OCI-LY7 (cell line): ENCODE measurements at regions not wholly inside any gene's neighbourhood (a gene's known extent, or its start where the extent isn't known, plus 50 kb on each side); places are given as distances from the start of the nearest gene placed in this dataset.

Experiments used
- BruUV-seq: library from RNA; stranded (reverse); fragments of 400-500 nt; replicated peaks from 2 replicates; lab custom pipeline; 2021; lab: Mats Ljungman, UMichigan
- CTCF ChIA-PET: fragments of 300-600 bp; sonication (Branson Sonifier 250); formaldehyde crosslinking; loops from one replicate; lab custom pipeline; 2022; ENCODE audit warnings: antibody characterized with exemption; ENCODE audit not compliant: unreplicated experiment; lab: Charles Lee
- POLR2A ChIA-PET: fragments of 300-600 bp; sonication (Branson Sonifier 250); formaldehyde crosslinking; loops from one replicate; lab custom pipeline; 2022; ENCODE audit warnings: antibody characterized with exemption; lab: Charles Lee
- DNase-seq: peaks from one replicate; pipeline ENCODE4 v3.0.0-alpha.2; 2015; ENCODE audit warnings: low spot score
- H2AFZ ChIP-seq: fragments of 200-600 bp; sonication (generic), shearing (Covaris generic); 2 replicates; pipeline ENCODE4 v1.6.1; 2014; ENCODE audit warnings: mild to moderate bottlenecking, antibody characterized with exemption, low read length, moderate library complexity
- H3K27ac ChIP-seq: fragments of 200-600 bp; sonication (generic); 2 replicates; pipeline ENCODE4 v1.5.1; 2014; ENCODE audit warnings: mixed run types, low read depth, mild to moderate bottlenecking, moderate library complexity, low read length, inconsistent platforms; ENCODE audit not compliant: poor library complexity, severe bottlenecking
- H3K36me3 ChIP-seq: fragments of 200-600 bp; sonication (generic); 2 replicates; pipeline ENCODE4 v1.6.1; 2014; ENCODE audit warnings: mild to moderate bottlenecking, antibody characterized with exemption, low read length, moderate library complexity, mixed read lengths; ENCODE audit not compliant: insufficient read depth
- H3K4me1 ChIP-seq: fragments of 200-600 bp; sonication (generic); 2 replicates; pipeline ENCODE4 v1.5.1; 2014; ENCODE audit warnings: mild to moderate bottlenecking, low read length; ENCODE audit not compliant: insufficient read depth, poor library complexity, severe bottlenecking
- H3K4me2 ChIP-seq: fragments of 200-600 bp; sonication (generic); 2 replicates; pipeline ENCODE4 v1.6.1; 2014; ENCODE audit warnings: mild to moderate bottlenecking, low read length
- H3K4me3 ChIP-seq: fragments of 200-600 bp; sonication (generic); 2 replicates; pipeline ENCODE4 v1.5.1; 2014; ENCODE audit warnings: mild to moderate bottlenecking, low read depth, low read length; ENCODE audit not compliant: poor library complexity, severe bottlenecking
- H3K79me2 ChIP-seq: fragments of 200-600 bp; sonication (generic); 2 replicates; pipeline ENCODE4 v1.6.1; 2016; ENCODE audit warnings: low read depth, mild to moderate bottlenecking, low read length, moderate library complexity, mixed read lengths; ENCODE audit not compliant: insufficient read depth
- H3K9me2 ChIP-seq: fragments of 200-600 bp; sonication (generic); 2 replicates; pipeline ENCODE4 v1.6.1; 2016; ENCODE audit warnings: mild to moderate bottlenecking, low read length, mixed read lengths; ENCODE audit not compliant: insufficient read depth
- H3K9me3 ChIP-seq: fragments of 200-600 bp; sonication (generic); 2 replicates; pipeline ENCODE4 v1.6.1; 2014; ENCODE audit warnings: mild to moderate bottlenecking, mixed run types, low read length, mixed read lengths
- H4K20me1 ChIP-seq: fragments of 200-600 bp; sonication (generic); 2 replicates; pipeline ENCODE4 v1.6.1; 2014; ENCODE audit warnings: mild to moderate bottlenecking, antibody characterized with exemption, low read length, moderate library complexity, mixed read lengths; ENCODE audit not compliant: insufficient read depth
- CTCF ChIP-seq: fragments of 200-600 bp; sonication (generic); conservative IDR thresholded peaks from 2 replicates; pipeline ENCODE4 v1.5.1; 2014; ENCODE audit warnings: mild to moderate bottlenecking, antibody characterized with exemption, low read length, moderate library complexity, mixed read lengths
- EZH2phosphoT487 ChIP-seq: fragments of 200-600 bp; sonication (generic); IDR thresholded peaks from 2 replicates; pipeline ENCODE4 v1.6.1; 2018; ENCODE audit warnings: low read depth, borderline replicate concordance, mild to moderate bottlenecking, mixed run types, antibody characterized with exemption, low read length, moderate library complexity, mixed read lengths
- intact Hi-C: fragments of 100-400 bp; cut with micrococcal nuclease; formaldehyde crosslinking; loops from one replicate; pipeline ENCODE4 v1.10.0; 2022; ENCODE audit not compliant: unreplicated experiment

GRCh38 chr10:116792817-116793216 is 50.5 kb upstream of the HSPA12A start:
- CTCF ChIA-PET = no interaction called here
- no peaks in the 10 kb centered on the region for H3K9me3 ChIP-seq
- no peaks in the 10 kb centered on the region for H4K20me1 ChIP-seq
- intact Hi-C loops = no loop called here
- TF ChIP-seq EZH2phosphoT487 (no peak), CTCF (no peak)
- H3K79me2 ChIP-seq = no peaks in the 10 kb centered on the region
- BruUV-seq = no TSS peak
- POLR2A ChIA-PET = no interaction called here
- no peak overlapping the region for H2AFZ ChIP-seq
- H3K36me3 ChIP-seq = no peaks in the 10 kb centered on the region
- H3K4me3 ChIP-seq = no peak overlapping the region
- H3K9me2 ChIP-seq = no peaks in the 10 kb centered on the region
- no peak for DNase-seq
- no peak overlapping the region for H3K4me2 ChIP-seq
- H3K4me1 ChIP-seq = peaks cover 1% of the 10 kb centered on the region
- H3K27ac ChIP-seq = no peak overlapping the region

- Histone ChIP-seq H3K4me3 (no peak overlapping the region), H3K4me1 (no peaks in the 10 kb centered on the region), H2AFZ (no peak overlapping the region), H3K4me2 (no peak overlapping the region), H3K27ac (no peak overlapping the region), H3K9me2 (no peaks in the 10 kb centered on the region), H4K20me1 (no peaks in the 10 kb centered on the region), H3K9me3 (no peaks in the 10 kb centered on the region), H3K79me2 (no peaks in the 10 kb centered on the region), H3K36me3 (no peaks in the 10 kb centered on the region)
- CTCF ChIA-PET = interaction anchor here (0.8 kb wide), 1 partner anchor 373 kb away, joined by 3 read pairs; no protein-coding TSS in a partner anchor
- BruUV-seq = no TSS peak
- no peak for TF ChIP-seq EZH2phosphoT487
- no peak for TF ChIP-seq CTCF
- intact Hi-C loops = no loop called here
- DNase-seq = no peak
- POLR2A ChIA-PET = no interaction called here
Observed at GRCh38 chr10:116796469-116796868, 52.8 kb upstream of the ENO4 start.

- Histone ChIP-seq H3K4me1 (no peaks in the 10 kb centered on the region), H3K9me3 (no peaks in the 10 kb centered on the region), H3K79me2 (no peaks in the 10 kb centered on the region), H4K20me1 (no peaks in the 10 kb centered on the region), H3K4me2 (no peak overlapping the region), H3K9me2 (no peaks in the 10 kb centered on the region), H3K27ac (no peak overlapping the region), H3K4me3 (no peak overlapping the region), H3K36me3 (no peaks in the 10 kb centered on the region), H2AFZ (no peak overlapping the region)
- intact Hi-C loops = loop anchor here (1.0 kb wide), 1 partner anchor 378 kb away; no protein-coding TSS in a partner anchor
- TF ChIP-seq EZH2phosphoT487 (no peak), CTCF (peak; percentile 91)
- peak; percentile 72 for DNase-seq
- BruUV-seq = no TSS peak
- ChIA-PET CTCF (no interaction called here), POLR2A (no interaction called here)
Observed at GRCh38 chr10:116796910-116797513, 52.3 kb upstream of the ENO4 start.
